ENCODE measurements at regions not wholly inside any gene's neighbourhood (a gene's known extent, or its start where the extent isn't known, plus 50 kb on each side); places are given as distances from the start of the nearest gene placed in this dataset.
A peak's percentile ranks its signal among the peaks of the same experiment; 100 is the strongest.
"Not testable (repeated sequence)": the region's sequence is repeated elsewhere in the genome, so short reads cannot be mapped to it uniquely, and the experiment has no call there.

DNA sequence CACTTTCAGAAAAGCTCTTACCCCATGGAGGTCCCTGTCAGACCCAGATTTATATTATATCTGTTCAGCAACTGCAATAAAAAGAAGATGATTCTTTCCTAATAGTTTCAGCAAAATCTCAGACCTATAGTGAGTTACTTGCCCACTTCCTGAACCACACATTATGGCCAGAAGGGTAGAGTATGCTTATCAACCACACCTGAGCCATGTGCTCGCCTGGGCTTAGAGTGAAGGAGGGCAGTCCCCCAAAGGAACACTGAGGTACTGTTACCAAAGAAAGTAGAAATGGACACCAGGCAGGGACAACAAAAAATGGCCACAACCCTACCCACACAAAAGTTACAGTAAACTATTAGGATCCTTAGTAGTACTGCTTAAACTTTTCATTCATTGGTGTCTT, 128.7 kb downstream of the ZNF608 start:
- no peak for DNase-seq (ENCODE audit: low spot score)

DNA sequence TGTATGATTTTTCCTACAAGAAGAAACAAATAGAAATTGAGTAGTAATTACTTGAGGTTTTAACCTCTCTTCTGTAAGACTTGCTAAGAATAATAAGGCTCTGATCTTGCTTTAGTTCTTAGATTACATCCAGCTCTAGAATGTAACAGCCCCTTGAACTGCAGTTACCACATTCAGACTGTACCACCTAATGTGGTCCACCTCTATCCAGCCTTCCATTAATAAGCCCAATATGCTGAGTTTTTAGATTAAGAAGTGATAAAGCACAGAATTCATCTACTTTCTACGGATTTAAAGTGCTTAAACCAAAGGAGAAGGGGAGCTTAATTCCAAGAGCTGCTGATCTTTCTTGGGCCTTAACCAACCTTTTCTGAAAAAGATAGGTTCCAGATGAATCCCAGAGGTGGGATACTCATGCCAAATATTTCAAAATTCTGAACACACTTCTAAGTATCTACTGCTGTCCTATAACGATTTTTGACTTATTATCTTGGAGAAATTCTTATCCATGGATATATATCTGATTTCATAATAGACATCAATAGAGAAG, 131.5 kb downstream of the ZNF608 start:
- no peak for DNase-seq (ENCODE audit: low spot score)

- no peak for DNase-seq (ENCODE audit: low spot score)
Observed at GRCh38 chr5:124614105-124614504, 132.3 kb downstream of the ZNF608 start.

GRCh38 chr5:124613273-124613953, 133.0 kb downstream of the ZNF608 start:
- DNase-seq (ENCODE audit: low spot score) = no peak

DNA sequence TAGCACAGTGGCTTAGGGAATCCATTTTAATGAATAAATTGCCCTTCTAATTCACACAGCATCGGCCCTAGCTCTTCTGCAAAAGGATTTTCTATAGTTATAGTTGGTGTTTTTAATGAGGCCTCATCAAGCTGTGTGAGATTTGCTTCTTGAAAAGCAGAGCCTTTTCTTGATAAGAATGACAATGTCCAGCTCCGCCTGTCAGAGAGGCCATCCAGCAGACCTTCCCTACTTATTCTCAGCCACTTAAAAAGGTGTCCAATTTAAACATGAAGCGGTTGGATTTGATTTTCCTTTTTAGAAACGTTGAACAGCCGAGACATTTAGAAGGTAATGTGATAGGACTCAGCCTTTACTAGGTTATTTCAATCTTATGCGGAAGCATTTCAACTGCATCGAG, 134.4 kb downstream of the ZNF608 start:
- no peak for DNase-seq (ENCODE audit: low spot score)

DNA sequence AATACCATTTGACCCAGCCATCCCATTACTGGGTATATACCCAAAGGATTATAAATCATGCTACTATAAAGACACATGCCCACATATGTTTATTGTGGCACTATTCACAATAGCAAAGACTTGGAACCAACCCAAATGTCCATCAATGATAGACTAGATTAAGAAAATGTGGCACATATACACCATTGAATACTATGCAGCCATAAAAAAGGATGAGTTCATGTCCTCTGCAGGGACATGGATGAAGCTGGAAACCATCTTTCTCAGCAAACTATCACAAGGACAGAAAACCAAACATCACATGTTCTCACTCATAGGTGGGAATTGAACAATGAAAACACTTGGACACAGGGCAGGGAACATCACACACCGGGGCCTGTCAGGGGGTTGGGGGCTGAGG, 135.2 kb downstream of the ZNF608 start:
- not testable (repeated sequence) for DNase-seq (ENCODE audit: low spot score)

DNA sequence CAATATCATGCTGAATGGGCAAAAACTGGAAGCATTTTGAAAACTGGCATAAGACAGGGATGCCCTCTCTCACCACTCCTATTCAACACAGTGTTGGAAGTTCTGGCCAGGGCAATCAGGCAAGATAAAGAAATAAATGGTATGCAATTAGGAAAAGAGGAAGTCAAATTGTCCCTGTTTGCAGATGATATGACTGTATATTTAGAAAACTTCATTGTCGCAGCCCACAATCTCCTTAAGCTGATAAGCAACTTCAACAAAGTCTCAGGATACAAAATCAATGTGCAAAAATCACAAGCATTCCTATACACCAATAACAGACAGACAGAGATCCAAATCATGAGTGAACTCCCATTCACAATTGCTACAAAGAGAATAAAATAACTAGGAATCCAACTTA, 136.8 kb downstream of the ZNF608 start:
- DNase-seq (ENCODE audit: low spot score) = not testable (repeated sequence)

- no peak for DNase-seq (ENCODE audit: low spot score)
Observed at GRCh38 chr5:124606543-124606942, 139.9 kb downstream of the ZNF608 start.

GRCh38 chr5:124606093-124606492, 140.3 kb downstream of the ZNF608 start:
- DNase-seq (ENCODE audit: low spot score) = no peak

DNA sequence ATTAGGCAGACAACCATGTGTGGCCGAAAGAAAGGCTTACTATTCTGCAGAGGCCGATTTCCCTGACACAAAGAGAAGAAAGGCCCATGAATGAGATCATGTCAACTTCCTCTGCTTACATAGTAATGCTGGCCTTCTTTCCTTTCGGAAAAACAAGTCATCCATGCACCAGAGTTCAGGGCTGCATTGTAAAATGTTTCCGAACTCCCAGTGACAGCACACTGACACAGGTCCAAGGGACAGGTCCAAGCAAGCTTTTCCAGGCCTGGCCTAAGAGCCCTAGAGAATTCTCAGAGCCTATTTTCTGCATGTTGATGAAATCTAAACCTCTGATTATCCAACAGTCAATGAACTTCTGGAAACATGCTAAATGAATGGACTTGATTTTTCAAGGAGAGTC, 140.9 kb downstream of the ZNF608 start:
- peak; percentile 60 for DNase-seq (ENCODE audit: low spot score)

DNA sequence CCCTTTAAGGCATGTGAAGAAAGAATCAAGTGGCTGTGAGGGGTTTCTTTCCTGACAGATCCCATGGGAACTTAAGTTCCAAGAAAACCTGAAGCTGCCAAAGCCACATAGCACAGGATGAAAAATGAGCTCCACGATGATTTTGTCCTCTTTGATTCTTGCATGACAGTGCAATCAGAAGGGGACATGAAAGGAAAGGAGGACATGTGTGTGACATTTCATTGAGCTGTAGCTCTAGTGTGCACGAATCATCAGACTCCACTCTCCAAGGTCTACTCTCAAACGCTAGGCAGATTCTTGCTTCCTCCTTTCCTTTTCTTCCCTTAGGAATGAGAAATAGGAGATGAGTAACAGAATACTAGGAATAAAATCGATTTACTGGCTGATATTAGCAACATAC, 142.0 kb downstream of the ZNF608 start:
- DNase-seq (ENCODE audit: low spot score) = no peak

DNA sequence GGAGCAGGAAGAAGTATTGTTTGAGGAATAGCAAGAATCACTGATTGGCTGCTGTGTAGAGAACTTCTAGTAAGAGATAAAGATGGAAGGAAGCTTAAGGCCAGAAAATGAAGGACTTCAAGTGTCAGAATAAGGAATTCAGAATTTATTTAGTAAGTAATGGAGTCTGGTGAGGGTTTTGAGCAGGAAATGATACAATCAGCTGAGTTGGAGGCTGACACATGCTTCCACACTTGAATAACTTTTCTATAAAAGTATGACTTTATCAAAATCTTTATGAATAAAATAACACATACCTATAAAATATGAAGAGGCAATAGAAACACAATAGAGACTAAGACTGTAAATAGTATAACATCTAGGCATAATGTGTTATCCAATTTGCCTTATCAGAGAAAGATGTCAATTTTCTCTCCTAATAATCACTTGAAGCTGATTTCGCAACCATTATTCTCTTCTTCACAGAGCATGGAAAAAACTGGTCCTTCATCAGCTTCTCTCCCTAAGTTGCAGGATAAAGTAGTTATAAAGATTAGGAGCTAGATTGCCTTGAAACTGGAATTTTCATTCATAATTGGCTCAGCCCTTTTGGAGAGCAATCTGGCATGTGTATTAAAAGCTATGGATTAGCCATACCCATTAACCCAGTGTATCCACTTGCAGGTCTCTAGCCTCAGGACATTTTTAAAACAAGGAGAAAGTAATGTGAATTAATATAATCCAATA, 143.4 kb downstream of the ZNF608 start:
- DNase-seq (ENCODE audit: low spot score) = no peak

DNA sequence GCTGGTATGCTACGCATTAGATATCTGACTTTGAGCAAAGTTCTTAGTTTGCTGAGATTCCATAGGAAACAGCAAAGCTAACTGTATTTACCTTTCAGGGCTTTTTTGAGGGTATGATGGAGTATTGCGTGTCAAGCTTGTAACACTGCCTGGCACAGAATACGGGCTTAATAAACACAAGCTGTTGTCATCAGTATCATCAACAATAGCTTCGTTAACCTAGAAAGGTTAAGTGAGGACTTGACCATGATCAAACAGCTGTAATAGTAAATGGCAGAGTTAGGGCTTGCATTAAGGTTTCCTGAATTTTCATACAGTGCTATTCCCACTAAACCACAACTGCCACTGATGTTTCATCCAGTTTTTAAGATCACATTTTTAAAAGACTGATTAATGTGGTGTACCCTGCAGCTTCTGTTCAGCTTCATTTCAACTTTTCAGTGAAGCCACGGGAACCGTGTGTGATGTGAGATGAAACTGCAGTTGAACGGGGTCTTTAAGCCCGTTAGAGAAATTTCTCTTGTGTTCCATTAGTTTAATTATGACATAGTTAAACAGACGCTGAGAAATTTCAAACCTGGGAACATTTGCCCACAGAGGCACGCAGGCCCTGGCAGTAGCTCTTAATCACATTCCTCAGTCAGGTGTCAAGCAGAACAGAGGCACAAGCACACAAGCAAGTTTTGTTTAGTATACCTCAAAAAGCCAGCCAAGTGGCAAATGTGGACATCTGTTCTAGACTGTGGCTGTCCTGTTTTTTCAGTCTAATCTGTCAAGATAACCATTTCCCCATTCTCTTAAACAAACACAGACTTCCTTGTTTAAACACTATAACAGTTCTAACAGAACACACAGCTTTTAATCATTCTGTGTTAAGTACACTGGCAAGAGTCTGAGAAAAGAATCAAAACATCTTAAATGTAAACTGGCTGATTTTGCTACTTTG, 147.1 kb downstream of the ZNF608 start:
- no peak for DNase-seq (ENCODE audit: low spot score)

DNA sequence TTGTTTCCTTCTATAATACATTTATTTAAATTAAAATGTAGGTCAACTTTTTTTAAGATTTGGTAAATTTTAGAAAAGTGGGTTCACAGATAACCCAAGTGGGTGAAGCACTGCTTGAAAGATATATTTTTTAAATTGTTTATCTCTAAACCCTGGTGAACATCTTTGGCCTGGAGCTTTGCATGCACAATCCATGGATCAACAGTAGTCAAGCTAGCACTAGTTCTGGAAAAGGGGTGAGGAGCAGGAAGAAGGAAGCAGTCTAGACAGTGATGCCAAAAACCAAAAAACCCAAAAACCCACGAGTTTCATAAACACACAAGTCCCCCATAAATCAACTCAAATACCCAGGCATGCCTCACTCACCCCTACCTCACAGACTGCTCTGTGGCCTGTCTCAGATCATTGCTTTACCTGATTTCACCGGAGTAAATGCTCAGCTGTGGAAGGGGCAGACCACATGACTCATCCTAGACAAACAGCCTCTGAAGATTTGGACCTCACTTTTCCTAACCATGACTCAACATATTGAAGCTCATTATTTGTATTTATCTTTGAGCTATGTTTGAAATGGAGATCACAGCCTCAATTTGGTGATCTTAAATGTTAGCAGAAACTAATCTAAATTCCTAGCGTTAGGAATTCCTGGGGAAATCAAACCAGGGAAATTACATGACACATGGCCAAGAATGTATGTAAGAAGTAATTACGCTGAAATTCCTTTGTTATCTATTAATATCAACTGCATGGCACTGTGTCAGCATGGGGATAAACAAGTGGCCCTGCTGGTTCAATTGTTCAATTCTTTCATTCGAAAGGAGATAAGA, 149.6 kb downstream of the ZNF608 start:
- DNase-seq (ENCODE audit: low spot score) = no peak

DNA sequence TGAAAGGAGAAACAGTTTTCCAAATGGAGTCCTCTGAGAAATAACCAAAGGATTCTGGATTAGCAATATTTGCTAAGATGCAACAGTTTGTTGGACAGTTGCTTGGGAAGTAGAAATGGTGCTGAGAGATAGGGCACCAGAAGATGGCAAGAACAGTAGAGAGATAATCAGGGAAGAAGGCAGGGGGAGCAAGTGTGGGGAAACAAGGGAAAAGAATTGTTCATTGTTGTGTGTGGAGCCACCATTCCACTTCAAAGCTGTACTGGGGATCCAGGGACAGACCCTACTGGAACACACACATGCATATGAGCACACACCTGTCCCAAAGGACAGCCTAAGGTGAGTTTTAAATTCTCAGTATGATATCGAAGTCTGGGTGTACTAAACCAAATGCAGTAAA, 152.5 kb downstream of the ZNF608 start:
- no peak for DNase-seq (ENCODE audit: low spot score)

DNA sequence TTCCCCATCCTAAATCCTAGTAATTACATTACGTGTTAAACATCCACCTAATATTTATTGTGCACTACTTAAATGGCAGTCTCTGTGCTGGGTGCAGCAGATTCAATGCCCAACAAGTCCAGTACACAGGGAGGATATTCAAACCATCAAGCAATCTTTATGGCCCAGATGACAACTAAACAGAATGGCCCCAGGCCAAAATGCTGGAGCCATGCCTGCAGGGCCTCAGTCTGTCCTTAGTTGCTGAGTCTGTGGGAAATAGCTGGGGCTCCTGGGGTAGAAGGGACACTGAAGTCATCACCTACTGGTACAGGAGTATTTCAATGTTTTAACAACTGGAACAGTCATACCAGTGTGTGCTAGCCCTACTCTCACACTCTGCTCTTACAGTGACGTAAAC, 153.5 kb downstream of the ZNF608 start:
- no peak for DNase-seq (ENCODE audit: low spot score)

DNA sequence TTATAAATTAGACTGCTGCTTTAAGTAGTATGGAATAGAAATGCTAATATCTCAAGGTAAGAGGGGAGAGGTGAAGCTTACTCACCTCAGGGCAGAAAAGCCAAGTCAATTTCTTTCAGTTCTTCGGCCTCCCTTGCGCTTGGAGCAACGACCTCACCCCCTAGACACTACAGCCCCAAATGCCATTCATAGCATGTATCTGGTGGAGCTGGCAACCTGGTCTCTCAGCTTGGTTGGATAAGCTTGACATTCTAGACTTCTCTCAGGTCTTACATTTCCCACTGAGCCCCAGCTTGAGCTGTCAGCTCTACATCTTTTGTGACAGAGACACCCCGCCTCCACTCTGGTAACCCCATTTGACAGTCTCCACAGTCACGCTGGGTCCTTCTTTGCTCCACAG, 154.9 kb downstream of the ZNF608 start:
- no peak for DNase-seq (ENCODE audit: low spot score)

GRCh38 chr5:124590686-124591085, 155.8 kb downstream of the ZNF608 start:
- DNase-seq (ENCODE audit: low spot score) = no peak

DNA sequence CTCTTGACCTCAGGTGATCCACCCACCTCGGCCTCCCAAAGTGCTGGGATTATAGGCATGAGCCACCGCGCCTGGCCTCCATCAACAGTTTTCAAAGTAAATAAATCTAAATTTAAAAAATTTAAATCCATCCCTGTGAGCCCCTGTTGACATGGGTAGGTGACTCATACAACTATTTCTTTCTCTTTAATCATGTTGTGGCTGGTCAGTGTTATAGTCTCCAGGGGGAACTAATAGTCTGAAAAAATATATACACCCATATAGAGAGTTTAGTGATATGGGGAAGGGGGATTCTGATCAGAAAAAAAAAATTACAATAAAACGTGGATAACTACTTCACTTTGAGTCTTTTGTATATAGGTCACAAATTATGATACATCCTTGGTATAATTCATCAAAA, 159.2 kb downstream of the ZNF608 start:
- no peak for DNase-seq (ENCODE audit: low spot score)

DNA sequence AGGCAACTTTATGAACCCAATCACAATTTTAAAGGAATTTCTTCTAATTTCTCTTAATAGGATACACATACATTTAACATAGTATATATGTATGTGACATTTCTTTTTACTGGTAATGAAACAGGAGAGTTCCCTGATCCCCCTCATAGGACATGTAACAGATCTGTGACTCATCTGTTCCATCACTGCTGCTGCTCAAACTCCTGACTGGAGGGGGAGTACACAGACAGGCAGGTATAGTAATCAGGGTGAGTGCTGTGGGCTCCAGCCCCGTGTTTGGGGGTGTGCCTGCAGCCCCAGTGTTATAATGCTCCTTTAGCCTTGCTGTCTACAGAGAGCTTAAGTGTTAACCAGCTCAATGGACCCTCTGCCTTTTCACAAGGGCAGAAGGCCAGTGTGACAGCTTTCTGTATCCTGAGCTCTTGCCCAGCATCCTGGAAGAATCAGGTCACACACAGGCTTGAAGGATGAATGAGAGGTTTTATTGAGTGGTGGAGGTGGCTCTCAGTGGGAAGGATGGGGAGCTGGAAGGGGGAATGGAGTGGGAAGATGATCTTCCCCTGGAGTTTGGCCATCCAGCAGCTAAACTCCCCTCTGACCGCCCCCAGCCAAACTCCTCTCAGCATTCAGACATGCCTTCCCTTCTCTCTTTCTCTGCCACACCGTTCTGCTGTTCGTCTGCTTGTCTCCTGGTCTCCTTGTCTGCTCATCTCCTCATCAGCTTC, 161.3 kb downstream of the ZNF608 start:
- no peak for DNase-seq (ENCODE audit: low spot score)

All from putamen (tissue), 1 donor.